ENCODE measurements at regions not wholly inside any gene's neighbourhood (a gene's known extent, or its start where the extent isn't known, plus 50 kb on each side); places are given as distances from the start of the nearest gene placed in this dataset.

- no peak for DNase-seq
Observed at GRCh38 chr1:221945669-221946068, 203.8 kb upstream of the DUSP10 start.

DNA sequence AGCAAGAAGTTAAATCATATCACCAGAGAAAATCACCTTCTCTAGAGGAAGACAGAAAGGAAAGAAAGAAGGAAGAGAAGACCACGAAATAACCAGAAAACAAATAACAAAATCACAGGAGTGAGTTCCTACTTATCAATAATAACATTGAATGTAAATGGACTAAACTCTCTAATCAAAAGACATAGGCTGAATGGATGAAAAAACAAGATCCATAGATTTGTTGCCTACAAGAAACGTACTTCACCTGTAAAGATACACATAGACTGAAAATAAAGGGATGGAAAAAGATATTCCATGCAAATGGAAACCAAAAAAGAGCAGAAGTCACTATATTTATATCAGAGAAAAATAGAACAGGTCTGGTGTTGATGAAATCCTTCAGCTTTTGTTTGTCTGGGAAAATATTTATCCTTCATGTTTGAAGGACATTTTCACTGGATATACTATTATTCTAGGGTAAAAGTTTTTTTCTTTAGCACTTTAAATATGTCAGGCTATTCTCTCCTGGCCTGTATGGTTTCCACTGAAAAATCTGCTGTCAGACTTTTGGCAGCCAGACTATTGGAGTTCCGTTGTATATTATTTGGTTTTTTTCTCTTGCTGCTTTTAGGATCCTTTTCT is 202.5 kb upstream of the DUSP10 start:
- DNase-seq: no peak

DNA sequence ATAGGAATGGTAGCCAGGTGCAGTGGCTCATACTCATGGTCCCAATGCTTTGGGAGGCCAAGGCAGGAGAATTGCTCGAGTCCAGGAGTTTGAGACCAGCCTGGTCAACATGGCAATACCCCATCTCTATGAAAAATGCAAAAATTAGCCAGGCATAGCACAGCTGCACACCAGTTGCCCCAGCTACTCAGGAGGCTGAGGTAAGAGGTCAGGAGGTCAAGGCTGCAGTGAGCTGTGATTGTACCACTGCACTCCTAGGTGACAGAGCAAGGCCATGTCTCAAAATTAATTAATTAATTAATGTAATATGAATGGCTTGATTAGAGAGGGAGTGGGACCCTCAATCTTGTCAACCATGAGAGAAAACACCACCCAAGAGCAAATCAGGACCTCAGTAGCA is 198.7 kb upstream of the DUSP10 start:
- DNase-seq: no peak

- no peak for DNase-seq
Observed at GRCh38 chr1:221939607-221940006, 197.7 kb upstream of the DUSP10 start.

- no peak for DNase-seq
Observed at GRCh38 chr1:221937155-221937953, 195.5 kb upstream of the DUSP10 start.

- DNase-seq: no peak
Observed at GRCh38 chr1:221933814-221934213, 191.9 kb upstream of the DUSP10 start.

GRCh38 chr1:221926441-221926840 is 184.6 kb upstream of the DUSP10 start:
- no peak for DNase-seq

GRCh38 chr1:221925947-221926346 is 184.1 kb upstream of the DUSP10 start:
- no peak for DNase-seq

GRCh38 chr1:221923929-221924598 is 182.2 kb upstream of the DUSP10 start:
- no peak for DNase-seq

DNA sequence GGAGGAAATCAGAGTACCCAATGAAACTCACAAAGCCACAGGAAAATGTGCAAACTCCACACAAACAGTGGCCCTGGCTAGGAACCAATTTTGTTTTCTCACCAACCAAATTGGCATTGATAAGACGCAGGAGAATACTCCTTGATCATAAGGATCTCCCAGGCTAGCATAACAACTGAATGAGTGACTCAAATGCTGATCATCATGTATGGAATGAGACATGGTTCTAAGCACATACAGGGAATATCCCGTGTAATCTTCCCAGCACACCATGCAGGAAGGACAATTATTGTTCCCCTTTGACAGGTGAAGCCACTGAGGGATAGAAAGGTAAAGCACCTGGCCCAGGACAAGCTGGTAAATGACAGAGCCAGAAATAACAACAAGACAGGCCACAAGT is 180.0 kb upstream of the DUSP10 start:
- DNase-seq: no peak

- no peak for DNase-seq
Observed at GRCh38 chr1:221919743-221920142, 177.9 kb upstream of the DUSP10 start.

GRCh38 chr1:221919341-221919740 is 177.5 kb upstream of the DUSP10 start:
- no peak for DNase-seq

- DNase-seq: no peak
Observed at GRCh38 chr1:221916176-221916575, 174.3 kb upstream of the DUSP10 start.

- DNase-seq: no peak
Observed at GRCh38 chr1:221915764-221916163, 173.9 kb upstream of the DUSP10 start.

DNA sequence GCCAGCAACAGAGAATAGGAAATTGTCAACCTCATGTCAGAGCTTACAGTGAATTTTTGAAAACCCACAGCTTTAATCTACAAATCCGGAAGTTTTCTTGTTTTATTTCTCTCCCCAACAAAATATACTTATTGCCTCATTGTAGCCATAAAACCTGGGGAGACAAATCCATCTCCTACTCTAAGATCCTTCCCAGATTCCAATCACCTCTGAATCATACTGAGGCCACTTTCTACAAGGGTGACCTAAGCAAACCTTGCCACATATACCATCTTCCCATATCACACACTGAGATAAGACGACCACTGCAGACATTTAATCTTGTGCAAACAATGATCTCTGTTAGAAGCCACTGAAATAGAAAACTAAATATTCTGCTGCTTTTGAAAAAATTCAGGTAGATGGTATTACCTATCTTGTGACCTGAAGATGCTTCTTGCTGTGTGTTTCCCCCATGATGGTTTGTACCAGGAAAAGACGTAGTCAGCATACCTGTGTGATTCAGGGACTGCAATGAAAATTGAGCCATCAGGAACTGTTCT is 171.5 kb upstream of the DUSP10 start:
- no peak for DNase-seq

DNA sequence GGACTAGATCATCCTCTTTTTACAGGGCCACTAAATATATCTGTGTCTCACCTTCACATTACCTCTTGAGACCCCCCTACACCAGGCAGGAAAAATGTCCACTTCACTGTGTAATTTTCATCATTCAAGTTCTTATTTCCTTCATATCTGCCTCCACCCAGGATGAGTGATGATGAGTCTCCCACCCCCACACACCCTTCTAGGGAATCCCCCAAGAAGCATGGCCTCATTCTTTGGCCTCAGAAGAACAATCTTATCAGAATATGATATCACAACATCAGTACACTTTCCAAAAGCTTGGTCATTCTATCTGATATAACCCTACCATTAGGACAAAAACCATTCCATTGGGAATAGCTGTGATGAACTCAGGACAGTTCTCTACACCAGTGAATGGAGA is 170.3 kb upstream of the DUSP10 start:
- DNase-seq: no peak

DNA sequence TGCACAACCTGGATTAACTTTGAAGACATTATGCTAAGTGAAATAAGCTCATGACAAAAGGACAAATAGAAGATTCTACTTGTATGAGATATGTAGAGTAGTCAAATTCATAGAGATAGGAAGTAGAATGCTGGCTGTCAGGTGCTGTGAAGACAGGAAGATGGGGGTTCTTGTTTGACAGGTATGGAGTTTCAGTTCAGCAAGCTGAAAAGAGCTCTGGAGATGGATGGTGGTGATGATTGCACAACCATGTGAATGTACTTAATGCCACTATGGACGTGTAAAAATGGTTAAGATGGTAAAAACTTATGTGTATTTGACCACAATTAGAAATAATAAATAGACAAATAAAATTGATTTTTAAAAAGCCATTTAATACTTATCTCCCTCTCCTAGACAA is 169.8 kb upstream of the DUSP10 start:
- no peak for DNase-seq

- no peak for DNase-seq
Observed at GRCh38 chr1:221910222-221910621, 168.3 kb upstream of the DUSP10 start.

GRCh38 chr1:221908573-221908972 is 166.7 kb upstream of the DUSP10 start:
- DNase-seq: no peak

- DNase-seq: no peak
Observed at GRCh38 chr1:221907166-221907932, 165.5 kb upstream of the DUSP10 start.

- DNase-seq: no peak
Observed at GRCh38 chr1:221905802-221906201, 163.9 kb upstream of the DUSP10 start.

GRCh38 chr1:221904319-221904718 is 162.4 kb upstream of the DUSP10 start:
- DNase-seq: no peak

GRCh38 chr1:221903594-221903993 is 161.7 kb upstream of the DUSP10 start:
- DNase-seq: no peak
